BJ (cell line): ENCODE measurements at regions not wholly inside any gene's neighbourhood (a gene's known extent, or its start where the extent isn't known, plus 50 kb on each side); places are given as distances from the start of the nearest gene placed in this dataset.

Experiments
- CTCF ChIA-PET: fragments of 350-600 bp; formaldehyde crosslinking; extraction: SDS; loops from one replicate; lab custom pipeline; 2021; ENCODE audit warnings: antibody characterized with exemption, inconsistent platforms; lab: Yijun Ruan, JAX
- POLR2A ChIA-PET: fragments of 300-600 bp; sonication (Branson Sonifier 250); formaldehyde crosslinking; extraction: SDS; loops from one replicate; lab custom pipeline; 2021; ENCODE audit warnings: antibody characterized with exemption; lab: Charles Lee
- DNase-seq: peaks from one replicate; pipeline ENCODE4 v3.0.0-alpha.2; 2011; ENCODE audit warnings: low read depth
- H3K27me3 ChIP-seq: 2 replicates; pipeline ENCODE4 v1.6.0; 2011; ENCODE audit warnings: low read length; ENCODE audit not compliant: control insufficient read depth, insufficient read depth
- H3K36me3 ChIP-seq: 2 replicates; pipeline ENCODE4 v1.5.1; 2011; ENCODE audit warnings: low read length; ENCODE audit not compliant: control insufficient read depth, insufficient read depth
- H3K4me3 ChIP-seq: 2 replicates; pipeline ENCODE4 v1.5.1; 2011; ENCODE audit warnings: low read depth, mild to moderate bottlenecking, control low read depth, low read length
- TF ChIP-seq, protein P1 (sequence below): IDR thresholded peaks from 2 replicates; pipeline ENCODE4 v1.5.1; 2011; ENCODE audit warnings: low read depth, mild to moderate bottlenecking, control low read depth, inconsistent platforms, low read length, moderate library complexity; ENCODE audit not compliant: insufficient read depth

DNA sequence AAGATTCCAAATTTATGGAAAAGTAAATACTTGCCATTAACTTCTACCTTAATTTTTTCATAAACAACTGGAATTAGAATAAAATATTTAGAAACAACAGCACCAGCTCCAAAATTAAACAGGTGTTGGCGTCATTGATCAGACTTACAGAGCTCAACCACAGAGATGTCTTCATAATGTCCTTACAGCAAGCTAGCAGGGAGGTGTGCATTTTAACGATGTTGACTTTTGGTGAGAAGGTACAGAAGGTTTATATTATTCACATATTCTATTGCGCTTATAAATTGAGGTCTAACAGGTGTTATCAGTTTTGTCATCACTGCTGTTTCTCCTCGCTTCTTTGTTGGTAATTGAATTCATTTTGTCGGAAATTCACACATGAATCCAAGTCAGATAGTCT, 226.2 kb upstream of the CA10 start:
- DNase-seq = no peak
- Histone ChIP-seq H3K36me3 (no peaks in the 10 kb centered on the region), H3K4me3 (no peak overlapping the region), H3K27me3 (no peaks in the 10 kb centered on the region)
- ChIA-PET POLR2A (no interaction called here), CTCF (no interaction called here)
- TF ChIP-seq, protein P1, sequence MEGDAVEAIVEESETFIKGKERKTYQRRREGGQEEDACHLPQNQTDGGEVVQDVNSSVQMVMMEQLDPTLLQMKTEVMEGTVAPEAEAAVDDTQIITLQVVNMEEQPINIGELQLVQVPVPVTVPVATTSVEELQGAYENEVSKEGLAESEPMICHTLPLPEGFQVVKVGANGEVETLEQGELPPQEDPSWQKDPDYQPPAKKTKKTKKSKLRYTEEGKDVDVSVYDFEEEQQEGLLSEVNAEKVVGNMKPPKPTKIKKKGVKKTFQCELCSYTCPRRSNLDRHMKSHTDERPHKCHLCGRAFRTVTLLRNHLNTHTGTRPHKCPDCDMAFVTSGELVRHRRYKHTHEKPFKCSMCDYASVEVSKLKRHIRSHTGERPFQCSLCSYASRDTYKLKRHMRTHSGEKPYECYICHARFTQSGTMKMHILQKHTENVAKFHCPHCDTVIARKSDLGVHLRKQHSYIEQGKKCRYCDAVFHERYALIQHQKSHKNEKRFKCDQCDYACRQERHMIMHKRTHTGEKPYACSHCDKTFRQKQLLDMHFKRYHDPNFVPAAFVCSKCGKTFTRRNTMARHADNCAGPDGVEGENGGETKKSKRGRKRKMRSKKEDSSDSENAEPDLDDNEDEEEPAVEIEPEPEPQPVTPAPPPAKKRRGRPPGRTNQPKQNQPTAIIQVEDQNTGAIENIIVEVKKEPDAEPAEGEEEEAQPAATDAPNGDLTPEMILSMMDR = no peak

DNA sequence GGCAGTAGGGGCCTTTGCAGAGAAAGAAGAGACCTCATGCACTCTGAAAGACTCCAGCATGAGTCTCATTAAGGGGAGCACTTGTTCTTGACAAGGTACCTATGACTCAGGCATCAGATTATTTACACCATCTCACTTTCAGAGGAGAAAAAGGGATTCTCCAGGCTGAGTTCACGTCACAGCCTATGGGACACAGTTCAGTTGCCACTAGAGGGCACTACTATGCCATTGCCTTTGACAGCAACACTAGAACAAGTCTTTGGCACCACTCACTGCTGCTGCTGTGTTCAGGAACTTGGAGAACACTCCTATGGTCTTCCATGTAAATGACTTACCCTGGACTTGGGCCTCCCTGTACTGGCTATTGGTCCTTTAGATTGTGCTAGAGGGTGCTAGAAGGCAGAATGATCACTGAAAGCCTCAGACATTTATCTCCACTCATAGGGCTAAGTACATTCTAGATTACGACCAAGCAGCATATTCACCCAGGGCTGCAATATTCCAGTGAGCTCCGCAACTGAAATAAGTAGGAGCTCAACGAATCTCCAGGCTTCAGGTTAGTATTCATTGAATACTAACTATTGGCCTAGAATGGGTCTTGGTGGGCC, 225.1 kb upstream of the CA10 start:
- POLR2A ChIA-PET = no interaction called here
- no peak overlapping the region for H3K4me3 ChIP-seq

DNA sequence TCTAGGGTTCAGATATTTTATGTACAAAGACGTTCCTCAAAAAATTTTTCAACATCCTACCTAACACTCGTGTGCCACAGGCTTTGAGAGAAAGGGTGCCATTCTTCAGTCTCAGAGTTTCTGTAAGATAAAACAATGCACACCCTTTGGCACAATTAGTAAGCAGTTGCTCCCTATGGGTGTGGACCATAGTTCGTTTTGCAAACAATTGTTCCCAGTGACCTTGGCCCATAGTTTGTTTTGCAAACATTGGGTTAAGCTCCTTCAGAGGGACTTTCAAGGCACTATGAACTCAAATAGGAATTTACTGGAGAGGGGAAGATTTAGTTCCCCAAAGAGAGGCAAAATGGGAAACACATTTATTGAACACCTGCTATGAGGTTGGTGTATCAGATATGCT, 220.3 kb upstream of the CA10 start:
- TF ChIP-seq, protein P1 = no peak
- ChIA-PET POLR2A (no interaction called here), CTCF (no interaction called here)
- Histone ChIP-seq H3K36me3 (no peaks in the 10 kb centered on the region), H3K27me3 (no peaks in the 10 kb centered on the region), H3K4me3 (no peak overlapping the region)
- DNase-seq = no peak

More for the DNA sequence above, 225.1 kb upstream of the CA10 start:
- CTCF ChIA-PET = no interaction called here
- TF ChIP-seq, protein P1 = 0 out of 2 replicates have a peak, but pooled peaks have one; percentile 5
- H3K27me3 ChIP-seq = no peaks in the 10 kb centered on the region
- H3K36me3 ChIP-seq = no peaks in the 10 kb centered on the region
- no peak for DNase-seq

DNA sequence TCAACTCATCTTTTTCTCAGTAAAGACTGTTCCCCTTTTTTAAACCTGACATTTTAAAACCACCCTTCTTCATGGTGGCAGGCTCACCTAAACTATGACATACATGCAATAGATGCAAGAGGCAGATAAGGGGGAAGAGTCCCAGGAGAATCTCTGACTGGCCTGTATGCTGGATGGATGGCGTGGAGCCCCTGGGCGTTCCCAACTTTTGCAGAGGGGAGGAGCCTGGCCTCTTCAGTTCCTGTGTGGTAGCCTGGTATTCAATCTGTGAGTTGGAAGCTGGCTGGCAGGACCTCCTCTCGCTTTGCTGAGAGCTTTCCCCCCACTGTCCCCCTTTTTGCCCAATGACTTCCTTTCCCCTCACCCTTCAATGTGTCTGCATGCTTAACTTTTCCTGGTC, 217.6 kb upstream of the CA10 start:
- Histone ChIP-seq H3K36me3 (no peaks in the 10 kb centered on the region), H3K4me3 (no peak overlapping the region), H3K27me3 (no peaks in the 10 kb centered on the region)
- TF ChIP-seq, protein P1 = no peak
- ChIA-PET POLR2A (no interaction called here), CTCF (no interaction called here)
- no peak for DNase-seq

DNA sequence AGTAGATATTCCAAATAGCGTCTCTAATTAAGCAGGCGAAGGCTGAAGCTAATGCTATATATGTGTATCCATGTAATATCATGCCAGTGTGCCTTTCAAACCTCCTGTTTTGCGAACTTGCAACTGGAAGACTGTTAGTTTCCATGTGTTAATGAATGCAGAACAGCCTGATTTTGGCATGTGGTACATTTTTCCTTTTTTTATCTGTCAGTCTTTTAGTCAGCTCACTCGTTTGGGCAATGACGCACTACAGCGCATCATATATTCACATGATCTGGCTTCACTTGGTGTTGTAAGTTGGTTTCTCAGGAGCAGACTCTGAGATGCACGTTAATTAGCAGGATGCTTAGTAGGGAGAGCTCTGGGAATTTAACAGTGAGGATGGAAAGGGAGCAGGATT, 210.4 kb upstream of the CA10 start:
- Histone ChIP-seq H3K4me3 (no peak overlapping the region), H3K27me3 (no peaks in the 10 kb centered on the region), H3K36me3 (no peaks in the 10 kb centered on the region)
- ChIA-PET POLR2A (no interaction called here), CTCF (no interaction called here)
- TF ChIP-seq, protein P1 = no peak
- no peak for DNase-seq
